Breast epithelium (tissue), 4 donors: ENCODE measurements at regions not wholly inside any gene's neighbourhood (a gene's known extent, or its start where the extent isn't known, plus 50 kb on each side); places are given as distances from the start of the nearest gene placed in this dataset.
"Not testable (repeated sequence)": the region's sequence is repeated elsewhere in the genome, so short reads cannot be mapped to it uniquely, and the experiment has no call there.

Experiments
- DNase-seq, 2 donors: peaks; one replicate each; pipeline ENCODE4 v3.0.0-alpha.2; 2019; ENCODE audit warnings: low spot score in 2 of 2
- H3K27ac ChIP-seq, 2 donors: fragments of 200-600 bp; sonication (generic) in 1 of 2; one replicate each; pipeline ENCODE4 v1.5.1; 2016 to 2019; ENCODE audit warnings: mild to moderate bottlenecking in 1 of 2
- H3K27me3 ChIP-seq, 2 donors: fragments of 200-600 bp; sonication (generic) in 1 of 2; one replicate each; pipeline versions ENCODE4 v1.5.1 to v1.6.0; 2017 to 2019; ENCODE audit warnings: control low read depth in 1 of 2, mild to moderate bottlenecking in 1 of 2
- H3K36me3 ChIP-seq: fragments of 200-600 bp; one replicate; pipeline ENCODE4 v1.5.1; 2019
- H3K4me1 ChIP-seq, 2 donors: fragments of 200-600 bp; sonication (generic); one replicate each; pipeline ENCODE4 v1.5.1; 2016 to 2019; ENCODE audit warnings: control low read depth in 1 of 2
- H3K4me3 ChIP-seq, 3 donors: fragments of 200-600 bp; sonication (generic); 1 replicate in 2 of 3; 2 replicates in 1 of 3; pipeline ENCODE4 v1.5.1; 2016 to 2019; ENCODE audit warnings: mild to moderate bottlenecking in 3 of 3, moderate library complexity in 2 of 3
- H3K9me3 ChIP-seq, 2 donors: fragments of 200-600 bp; sonication (generic) in 1 of 2; one replicate each; pipeline ENCODE4 v1.5.1; 2016 to 2019; ENCODE audit warnings: control low read depth in 1 of 2
- POLR2A ChIP-seq: fragments of 450-650 bp; IDR thresholded peaks from one replicate; pipeline ENCODE4 v1.6.1; 2016; ENCODE audit warnings: antibody characterized with exemption, mild to moderate bottlenecking, moderate library complexity
- POLR2AphosphoS5 ChIP-seq, 3 donors: sonication (generic); formaldehyde crosslinking; IDR thresholded peaks; one replicate each; pipeline ENCODE4 v1.6.1; 2017; ENCODE audit warnings: antibody characterized with exemption in 3 of 3
- intact Hi-C: fragments of 100-400 bp; cut with DNase I; formaldehyde crosslinking; loops from one replicate; pipeline ENCODE4 v1.15.1; 2023; ENCODE audit warnings: low total_unique reads
- TF ChIP-seq, protein P1 (sequence below), 3 donors: fragments of 450-650 bp; IDR thresholded peaks; one replicate each; pipeline ENCODE4 v1.5.1; 2016 to 2017; ENCODE audit warnings: antibody characterized with exemption in 3 of 3, mild to moderate bottlenecking in 3 of 3, moderate library complexity in 3 of 3

DNA sequence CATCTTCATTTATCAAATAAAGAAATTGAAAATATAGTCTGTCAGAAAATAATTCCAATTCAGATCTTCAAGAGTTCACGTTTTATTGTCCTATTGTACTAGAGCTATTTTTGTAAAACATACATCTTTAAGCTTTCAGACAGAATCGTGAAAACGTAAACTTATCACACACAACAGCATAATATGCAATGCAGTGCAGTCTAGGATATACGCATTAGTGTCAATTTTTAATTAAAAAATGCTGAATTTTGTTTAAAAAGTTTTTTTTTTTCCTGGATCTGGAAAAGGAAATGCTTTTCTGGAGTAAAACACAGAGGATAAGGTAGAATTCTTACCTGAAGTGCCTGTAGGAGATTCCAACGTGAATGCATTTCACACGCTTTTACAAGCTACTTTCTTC, 458.2 kb upstream of the KLF6 start:
- DNase-seq: no peak
- H3K4me1 ChIP-seq: peaks cover 0 to 5% of the 10 kb centered on the region in 2 donors
- no peaks in the 10 kb centered on the region for H3K36me3 ChIP-seq
- H3K27ac ChIP-seq: peak overlapping the region; percentile 84 to 89
- peak overlapping the region; percentile 2 to 43 (median 31) for H3K4me3 ChIP-seq
- intact Hi-C loops: no loop called here
- no peaks in the 10 kb centered on the region for H3K9me3 ChIP-seq
- TF ChIP-seq, protein P1, sequence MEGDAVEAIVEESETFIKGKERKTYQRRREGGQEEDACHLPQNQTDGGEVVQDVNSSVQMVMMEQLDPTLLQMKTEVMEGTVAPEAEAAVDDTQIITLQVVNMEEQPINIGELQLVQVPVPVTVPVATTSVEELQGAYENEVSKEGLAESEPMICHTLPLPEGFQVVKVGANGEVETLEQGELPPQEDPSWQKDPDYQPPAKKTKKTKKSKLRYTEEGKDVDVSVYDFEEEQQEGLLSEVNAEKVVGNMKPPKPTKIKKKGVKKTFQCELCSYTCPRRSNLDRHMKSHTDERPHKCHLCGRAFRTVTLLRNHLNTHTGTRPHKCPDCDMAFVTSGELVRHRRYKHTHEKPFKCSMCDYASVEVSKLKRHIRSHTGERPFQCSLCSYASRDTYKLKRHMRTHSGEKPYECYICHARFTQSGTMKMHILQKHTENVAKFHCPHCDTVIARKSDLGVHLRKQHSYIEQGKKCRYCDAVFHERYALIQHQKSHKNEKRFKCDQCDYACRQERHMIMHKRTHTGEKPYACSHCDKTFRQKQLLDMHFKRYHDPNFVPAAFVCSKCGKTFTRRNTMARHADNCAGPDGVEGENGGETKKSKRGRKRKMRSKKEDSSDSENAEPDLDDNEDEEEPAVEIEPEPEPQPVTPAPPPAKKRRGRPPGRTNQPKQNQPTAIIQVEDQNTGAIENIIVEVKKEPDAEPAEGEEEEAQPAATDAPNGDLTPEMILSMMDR (IDR thresholded peaks at IDR 0.05): no peak
- TF ChIP-seq POLR2A: no peak
- TF ChIP-seq POLR2AphosphoS5 (IDR thresholded peaks at IDR 0.05): no peak
- H3K27me3 ChIP-seq: no peaks in the 10 kb centered on the region

DNA sequence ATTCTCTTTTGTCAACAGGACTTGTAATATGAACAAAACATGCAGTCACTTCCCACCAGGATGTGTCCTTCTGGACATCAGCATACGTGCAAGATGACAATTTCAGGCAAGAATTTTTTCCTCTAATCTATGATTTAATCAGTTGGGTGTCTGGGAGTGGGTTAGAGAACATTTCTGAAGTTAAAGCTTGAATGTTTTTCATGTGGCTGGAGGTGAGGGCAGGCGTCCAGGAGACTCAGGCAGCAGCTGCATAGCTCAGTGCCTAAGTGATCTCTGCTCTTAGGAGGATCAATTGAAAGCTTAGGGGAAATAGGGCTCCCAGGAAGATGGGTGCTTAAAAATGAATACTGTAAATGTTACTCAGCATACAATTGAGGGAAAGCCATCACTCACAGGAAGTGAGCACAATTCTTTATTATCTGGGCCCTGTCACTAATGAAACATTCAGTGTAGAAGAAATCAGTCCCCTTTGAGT, 457.6 kb upstream of the KLF6 start:
- TF ChIP-seq, protein P1 (IDR thresholded peaks at IDR 0.05): no peak
- TF ChIP-seq POLR2A (no peak), POLR2AphosphoS5 (IDR thresholded peaks at IDR 0.05) (no peak)
- Histone ChIP-seq H3K4me3 (peak overlapping the region; percentile 27 to 43 (median 31)), H3K4me1 (peaks cover 0 to 5% of the 10 kb centered on the region in 2 donors), H3K36me3 (no peaks in the 10 kb centered on the region), H3K9me3 (no peaks in the 10 kb centered on the region), H3K27me3 (no peaks in the 10 kb centered on the region), H3K27ac (peak overlapping the region; percentile 84 to 89)
- intact Hi-C loops: no loop called here
- DNase-seq: no peak

DNA sequence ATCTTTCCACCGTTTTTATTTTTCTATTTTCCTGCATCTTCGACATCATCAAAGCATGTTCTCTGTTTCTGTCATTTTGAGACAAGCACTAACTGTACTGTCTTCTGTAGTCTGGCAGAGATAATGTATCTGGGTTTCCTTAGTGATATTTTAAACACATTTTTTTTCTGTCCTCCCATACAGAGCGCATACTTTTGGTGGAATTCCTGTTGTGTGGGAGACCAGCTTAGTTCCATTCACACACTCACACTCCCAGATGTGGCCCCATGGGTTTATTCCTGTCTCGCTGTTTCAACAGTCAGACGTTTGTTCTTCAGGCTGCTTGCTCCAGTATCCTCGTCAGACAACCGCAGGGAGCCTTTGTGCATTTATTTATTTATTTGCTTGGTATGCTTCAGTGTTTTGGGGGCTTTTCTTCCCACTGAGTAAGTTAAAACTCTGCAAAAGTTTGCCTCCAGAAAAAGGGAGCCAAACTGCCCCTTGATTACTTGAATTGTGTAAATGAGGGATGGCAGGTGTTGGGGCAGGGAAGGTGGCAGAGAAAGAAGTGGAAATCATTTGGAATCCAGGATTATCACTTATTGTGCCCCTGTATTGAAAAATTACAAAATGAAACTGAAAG, 456.8 kb upstream of the KLF6 start:
- TF ChIP-seq POLR2A: no peak
- peak in 1 of 3 donors; percentile 65 for TF ChIP-seq POLR2AphosphoS5 (IDR thresholded peaks at IDR 0.05)
- DNase-seq: peak in 1 of 2 donors; percentile 38
- Histone ChIP-seq H3K4me3 (peak overlapping the region; percentile 27 to 43 (median 31)), H3K4me1 (peaks cover 0 to 5% of the 10 kb centered on the region in 2 donors), H3K27me3 (no peaks in the 10 kb centered on the region), H3K27ac (peak overlapping the region; percentile 84 to 89), H3K9me3 (no peaks in the 10 kb centered on the region), H3K36me3 (no peaks in the 10 kb centered on the region)
- intact Hi-C loops: no loop called here

DNA sequence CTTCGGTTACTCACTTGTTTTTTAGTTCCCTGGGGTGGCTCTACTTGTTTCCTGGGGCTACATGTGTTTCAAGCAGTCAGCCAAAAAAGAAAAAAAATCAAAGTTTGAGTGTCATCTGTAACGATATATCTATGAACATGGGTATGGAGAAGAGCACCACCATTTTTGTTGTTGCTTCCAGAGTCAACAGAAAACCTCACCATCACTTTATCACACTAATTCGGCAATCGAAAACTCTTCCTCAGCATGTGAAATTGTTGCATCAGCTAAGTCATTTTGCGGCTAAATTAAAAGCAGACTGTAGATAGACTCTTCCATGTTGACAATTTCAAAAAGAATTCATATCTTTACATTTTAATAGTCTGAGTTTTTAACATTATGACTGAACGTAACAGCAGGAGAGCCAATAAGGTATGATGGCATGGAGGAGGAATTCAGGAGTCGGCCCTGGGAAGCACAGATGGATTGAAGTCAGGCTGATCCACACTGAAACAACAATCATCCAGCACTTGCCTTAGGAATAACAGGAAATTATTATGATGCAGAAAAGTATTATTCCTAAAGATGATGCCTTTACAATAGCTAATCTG, 455.7 kb upstream of the KLF6 start:
- no peaks in the 10 kb centered on the region for H3K9me3 ChIP-seq
- no peak for DNase-seq
- peaks cover 0 to 5% of the 10 kb centered on the region in 2 donors for H3K4me1 ChIP-seq
- TF ChIP-seq, protein P1 (IDR thresholded peaks at IDR 0.05): no peak
- TF ChIP-seq POLR2A: no peak
- no peak for TF ChIP-seq POLR2AphosphoS5 (IDR thresholded peaks at IDR 0.05)
- intact Hi-C loops: no loop called here
- H3K27me3 ChIP-seq: no peaks in the 10 kb centered on the region
- H3K27ac ChIP-seq: peak overlapping the region; percentile 84 to 89
- H3K36me3 ChIP-seq: no peaks in the 10 kb centered on the region
- no peak overlapping the region for H3K4me3 ChIP-seq

DNA sequence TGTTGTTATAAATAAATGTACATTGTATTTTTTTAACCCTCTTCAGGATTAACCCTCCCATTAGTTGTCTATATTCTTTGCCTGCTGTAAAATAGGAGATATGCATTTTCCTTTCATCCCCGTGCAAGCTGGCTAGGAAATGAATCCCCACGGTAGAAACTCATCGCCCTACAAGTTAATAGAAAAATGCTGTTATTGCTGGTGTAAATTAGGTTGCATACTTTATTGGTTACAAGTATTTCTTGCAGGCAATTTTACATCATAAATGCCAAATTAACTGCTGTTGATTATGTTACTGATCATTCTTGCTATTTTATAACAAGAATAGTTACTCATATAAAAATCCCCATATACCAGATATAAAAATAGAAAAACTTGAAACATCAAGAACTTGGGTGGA, 454.2 kb upstream of the KLF6 start:
- Histone ChIP-seq H3K9me3 (no peaks in the 10 kb centered on the region), H3K36me3 (no peaks in the 10 kb centered on the region), H3K27me3 (no peaks in the 10 kb centered on the region), H3K4me3 (no peak overlapping the region), H3K4me1 (peaks cover 0 to 4% of the 10 kb centered on the region in 2 donors), H3K27ac (no peak overlapping the region)
- TF ChIP-seq, protein P1 (IDR thresholded peaks at IDR 0.05): no peak
- TF ChIP-seq POLR2AphosphoS5 (IDR thresholded peaks at IDR 0.05) (no peak), POLR2A (no peak)
- intact Hi-C loops: no loop called here
- no peak for DNase-seq

DNA sequence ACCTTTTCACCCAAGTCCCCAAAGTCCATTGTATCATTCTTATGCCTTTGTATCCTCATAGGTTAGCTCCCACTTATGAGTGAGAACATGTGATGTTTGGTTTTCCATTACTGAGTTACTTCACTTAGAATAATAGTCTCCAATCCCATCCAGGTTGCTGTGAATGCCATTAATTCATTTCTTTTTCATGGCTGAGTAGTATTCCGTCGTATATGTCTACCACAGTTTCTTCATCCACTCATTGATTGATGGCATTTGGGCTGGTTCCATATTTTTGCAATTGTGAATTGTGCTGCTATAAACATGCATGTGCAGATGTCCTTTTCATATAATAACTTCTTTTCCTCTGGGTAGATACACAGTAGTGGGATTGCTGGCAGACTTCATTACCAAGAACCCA, 451.9 kb upstream of the KLF6 start:
- H3K27me3 ChIP-seq, DNase-seq, H3K36me3 ChIP-seq, intact Hi-C loops, H3K27ac ChIP-seq, H3K4me1 ChIP-seq, H3K9me3 ChIP-seq, H3K4me3 ChIP-seq: not testable (repeated sequence)
